GM12892 (cell line): ENCODE measurements at regions not wholly inside any gene's neighbourhood (a gene's known extent, or its start where the extent isn't known, plus 50 kb on each side); places are given as distances from the start of the nearest gene placed in this dataset.

Experiments
- POLR2A ChIP-seq: IDR thresholded peaks from 2 replicates; pipeline ENCODE4 v1.6.1; 2011; ENCODE audit warnings: low read depth, low read length, control low read depth
- POLR2AphosphoS5 ChIP-seq: IDR thresholded peaks from 2 replicates; pipeline ENCODE4 v1.6.1; 2011; ENCODE audit warnings: low read depth, low read length, control low read depth
- TAF1 ChIP-seq: IDR thresholded peaks from 2 replicates; pipeline ENCODE4 v1.6.1; 2011; ENCODE audit warnings: low read depth, mild to moderate bottlenecking, control low read depth, low read length, borderline replicate concordance

DNA sequence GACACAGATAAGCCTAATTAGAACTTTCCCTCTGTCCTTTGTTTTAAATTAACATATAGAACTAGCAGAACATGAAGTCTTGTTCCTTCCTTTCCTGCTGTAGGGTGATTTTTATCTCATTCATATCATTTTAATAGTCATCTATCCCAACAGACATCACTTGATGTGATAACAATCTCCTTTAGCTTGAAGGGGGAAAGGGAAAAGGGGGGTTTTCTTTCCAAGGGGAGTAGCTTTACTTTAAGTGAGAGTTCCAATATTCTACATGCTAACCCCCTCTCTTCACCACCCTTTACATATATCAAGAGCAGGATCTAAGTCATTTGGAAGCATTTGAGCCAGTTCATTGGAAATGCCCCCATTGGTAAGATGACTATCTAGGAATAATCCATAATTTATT lies 241.9 kb downstream of the HHIPL2 start:
- TF ChIP-seq TAF1 = no peak
- no peak for TF ChIP-seq POLR2AphosphoS5
- no peak for TF ChIP-seq POLR2A
